ENCODE measurements at regions not wholly inside any gene's neighbourhood (a gene's known extent, or its start where the extent isn't known, plus 50 kb on each side); places are given as distances from the start of the nearest gene placed in this dataset.

DNA sequence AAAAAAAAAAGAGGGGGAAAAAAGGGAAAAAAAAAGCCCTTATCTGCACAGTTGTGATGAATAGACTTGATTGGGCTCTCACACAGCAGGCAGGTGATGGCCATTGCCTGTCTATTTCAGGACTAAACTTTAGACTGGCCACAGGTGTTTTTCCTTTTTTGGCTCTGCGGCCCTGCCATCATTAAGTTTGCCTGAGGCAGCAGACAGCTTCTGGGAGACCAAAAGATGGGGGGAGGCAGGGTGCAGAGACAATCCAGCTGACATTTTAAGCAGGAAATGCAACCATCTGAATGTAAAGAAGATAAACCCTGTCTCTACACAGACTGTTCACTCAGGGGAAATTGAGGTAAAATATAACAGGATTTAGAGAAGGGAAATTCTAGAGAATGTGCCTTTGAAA is 295.0 kb upstream of the KCNH8 start:
- TF ChIP-seq, protein P1, sequence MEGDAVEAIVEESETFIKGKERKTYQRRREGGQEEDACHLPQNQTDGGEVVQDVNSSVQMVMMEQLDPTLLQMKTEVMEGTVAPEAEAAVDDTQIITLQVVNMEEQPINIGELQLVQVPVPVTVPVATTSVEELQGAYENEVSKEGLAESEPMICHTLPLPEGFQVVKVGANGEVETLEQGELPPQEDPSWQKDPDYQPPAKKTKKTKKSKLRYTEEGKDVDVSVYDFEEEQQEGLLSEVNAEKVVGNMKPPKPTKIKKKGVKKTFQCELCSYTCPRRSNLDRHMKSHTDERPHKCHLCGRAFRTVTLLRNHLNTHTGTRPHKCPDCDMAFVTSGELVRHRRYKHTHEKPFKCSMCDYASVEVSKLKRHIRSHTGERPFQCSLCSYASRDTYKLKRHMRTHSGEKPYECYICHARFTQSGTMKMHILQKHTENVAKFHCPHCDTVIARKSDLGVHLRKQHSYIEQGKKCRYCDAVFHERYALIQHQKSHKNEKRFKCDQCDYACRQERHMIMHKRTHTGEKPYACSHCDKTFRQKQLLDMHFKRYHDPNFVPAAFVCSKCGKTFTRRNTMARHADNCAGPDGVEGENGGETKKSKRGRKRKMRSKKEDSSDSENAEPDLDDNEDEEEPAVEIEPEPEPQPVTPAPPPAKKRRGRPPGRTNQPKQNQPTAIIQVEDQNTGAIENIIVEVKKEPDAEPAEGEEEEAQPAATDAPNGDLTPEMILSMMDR (conservative IDR thresholded peaks at IDR 0.05), result no peak
- TF ChIP-seq EZH2 (IDR thresholded peaks at IDR 0.05; ENCODE audit: low read depth), result no peak
